ENCODE measurements at regions not wholly inside any gene's neighbourhood (a gene's known extent, or its start where the extent isn't known, plus 50 kb on each side); places are given as distances from the start of the nearest gene placed in this dataset.

DNA sequence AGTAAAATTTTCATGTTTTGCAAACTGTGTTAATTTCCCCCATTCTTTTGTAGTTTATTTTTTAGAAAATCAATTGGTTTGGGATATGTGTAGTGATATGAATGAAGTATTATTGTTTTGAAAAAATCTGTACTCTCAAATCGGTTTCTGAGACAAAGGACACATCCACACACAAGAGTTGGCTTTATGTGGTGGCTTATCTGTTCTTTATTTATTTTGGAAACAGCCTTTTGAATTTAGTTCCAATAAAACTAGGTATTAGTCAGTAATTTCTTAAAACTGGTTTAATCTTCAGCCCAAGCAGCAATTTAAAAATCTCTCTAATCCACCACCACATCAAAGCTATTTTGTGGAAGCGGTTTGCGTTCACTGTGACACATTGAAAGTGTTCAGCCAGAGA, 741.5 kb upstream of the GRM7 start:
- TF ChIP-seq EZH2 (IDR thresholded peaks at IDR 0.05; ENCODE audit: insufficient read depth, low read length), result no peak
- TF ChIP-seq, protein P1, sequence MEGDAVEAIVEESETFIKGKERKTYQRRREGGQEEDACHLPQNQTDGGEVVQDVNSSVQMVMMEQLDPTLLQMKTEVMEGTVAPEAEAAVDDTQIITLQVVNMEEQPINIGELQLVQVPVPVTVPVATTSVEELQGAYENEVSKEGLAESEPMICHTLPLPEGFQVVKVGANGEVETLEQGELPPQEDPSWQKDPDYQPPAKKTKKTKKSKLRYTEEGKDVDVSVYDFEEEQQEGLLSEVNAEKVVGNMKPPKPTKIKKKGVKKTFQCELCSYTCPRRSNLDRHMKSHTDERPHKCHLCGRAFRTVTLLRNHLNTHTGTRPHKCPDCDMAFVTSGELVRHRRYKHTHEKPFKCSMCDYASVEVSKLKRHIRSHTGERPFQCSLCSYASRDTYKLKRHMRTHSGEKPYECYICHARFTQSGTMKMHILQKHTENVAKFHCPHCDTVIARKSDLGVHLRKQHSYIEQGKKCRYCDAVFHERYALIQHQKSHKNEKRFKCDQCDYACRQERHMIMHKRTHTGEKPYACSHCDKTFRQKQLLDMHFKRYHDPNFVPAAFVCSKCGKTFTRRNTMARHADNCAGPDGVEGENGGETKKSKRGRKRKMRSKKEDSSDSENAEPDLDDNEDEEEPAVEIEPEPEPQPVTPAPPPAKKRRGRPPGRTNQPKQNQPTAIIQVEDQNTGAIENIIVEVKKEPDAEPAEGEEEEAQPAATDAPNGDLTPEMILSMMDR (IDR thresholded peaks at IDR 0.05; ENCODE audit: insufficient read depth, low read depth, low read length), result no peak
